HepG2 (cell line): ENCODE measurements at regions not wholly inside any gene's neighbourhood (a gene's known extent, or its start where the extent isn't known, plus 50 kb on each side); places are given as distances from the start of the nearest gene placed in this dataset.
A peak's percentile ranks its signal among the peaks of the same experiment; 100 is the strongest.

Source experiments
- ATAC-seq: fragments of 200-7000 bp; cut with Tn5 transposase; 3 replicates; pipeline ENCODE4 v1.9.1; 2020; ENCODE audit warnings: mild to moderate bottlenecking, moderate library complexity
- BruUV-seq: library from RNA; stranded (reverse); fragments of 400-500 nt; replicated peaks from 2 replicates; lab custom pipeline; 2021; lab: Mats Ljungman, UMichigan
- CTCF ChIA-PET: fragments of 300-600 bp; formaldehyde crosslinking; extraction: SDS; loops from one replicate; lab custom pipeline; 2021; ENCODE audit warnings: low total read pairs, inconsistent platforms, low intra/inter-chr PET ratio; lab: Yijun Ruan, JAX
- POLR2A ChIA-PET: fragments of 350-600 bp; sonication (Branson Sonifier 250); formaldehyde crosslinking; loops from one replicate; lab custom pipeline; 2020; ENCODE audit warnings: antibody characterized with exemption, inconsistent platforms; lab: Yijun Ruan, JAX
- DNase-seq: peaks from one replicate; pipeline ENCODE4 v3.0.0-alpha.2; 2015; ENCODE audit warnings: low spot score
- FAIRE-seq: peaks from 3 replicates; lab custom pipeline; 2011; peaks lifted over from hg19 to GRCh38; lab: Jason Lieb, UNC
- H2AFZ ChIP-seq: one replicate; pipeline ENCODE4 v1.6.1; 2011; ENCODE audit warnings: low read length, inconsistent platforms
- H3K27ac ChIP-seq: fragments of 300-600 bp; 3 replicates; pipeline ENCODE4 v1.8.0; 2011; ENCODE audit warnings: mixed run types, mild to moderate bottlenecking, mixed read lengths, low read length, inconsistent platforms; ENCODE audit not compliant: insufficient read depth; ENCODE audit errors: extremely low read length
- H3K27me3 ChIP-seq, 2 experiments: fragments of 200-600 bp in 1 of 2; 2 replicates in 1 of 2; 3 replicates in 1 of 2; pipeline versions ENCODE4 v1.6.0 to v1.8.0; 2011; ENCODE audit warnings: low read length in 2 of 2, mild to moderate bottlenecking in 2 of 2, moderate library complexity in 2 of 2, inconsistent platforms in 1 of 2; ENCODE audit not compliant: insufficient read depth in 2 of 2, control insufficient read depth in 1 of 2
- H3K36me3 ChIP-seq, 2 experiments: fragments of 200-600 bp in 1 of 2; replicated peaks in 1 of 2; 2 replicates in 1 of 2; 3 replicates in 1 of 2; pipeline versions ENCODE4 v1.5.1 to v1.8.0; 2011; ENCODE audit warnings: low read length in 2 of 2, inconsistent platforms in 1 of 2; ENCODE audit not compliant: insufficient read depth in 2 of 2, control insufficient read depth in 1 of 2
- H3K4me1 ChIP-seq: 2 replicates; pipeline ENCODE4 v1.5.1; 2012; ENCODE audit warnings: low read length, inconsistent platforms; ENCODE audit not compliant: insufficient read depth
- H3K4me2 ChIP-seq: 2 replicates; pipeline ENCODE4 v1.6.0; 2011; ENCODE audit warnings: low read depth, low read length, inconsistent platforms
- H3K4me3 ChIP-seq, 3 experiments: fragments of 200-600 bp in 1 of 3; sonication (generic), shearing (Covaris generic) in 1 of 3; replicated peaks in 1 of 3; 2 replicates each; pipeline ENCODE4 v1.5.1; 2011 to 2016; ENCODE audit warnings: low read length in 3 of 3, inconsistent platforms in 2 of 3, low read depth in 2 of 3, mild to moderate bottlenecking in 2 of 3, control low read depth in 1 of 3, mixed read lengths in 1 of 3; ENCODE audit not compliant: insufficient read depth in 1 of 3
- H3K79me2 ChIP-seq: one replicate; pipeline ENCODE4 v1.6.1; 2011; ENCODE audit warnings: low read length, inconsistent platforms; ENCODE audit not compliant: insufficient read depth
- H3K9ac ChIP-seq: 2 replicates; pipeline ENCODE4 v1.6.0; 2011; ENCODE audit warnings: mild to moderate bottlenecking, low read depth, low read length, inconsistent platforms; ENCODE audit not compliant: insufficient read depth
- H3K9me3 ChIP-seq: 2 replicates; pipeline ENCODE4 v1.5.1; 2012; ENCODE audit warnings: mild to moderate bottlenecking, low read length
- H4K20me1 ChIP-seq: 2 replicates; pipeline ENCODE4 v1.6.0; 2011; ENCODE audit warnings: inconsistent platforms, mild to moderate bottlenecking, low read length, moderate library complexity; ENCODE audit not compliant: insufficient read depth
- DDIT3 ChIP-seq: sonication (generic); formaldehyde crosslinking; IDR thresholded peaks from 2 replicates; pipeline ENCODE4 v1.4.0; 2020; ENCODE audit warnings: mild to moderate bottlenecking, missing genetic modification reagents
- DMAP1 ChIP-seq: IDR thresholded peaks from 2 replicates; pipeline ENCODE4 v1.6.1; 2016
- MAFF ChIP-seq: IDR thresholded peaks from 2 replicates; pipeline ENCODE4 v1.6.1; 2011; ENCODE audit warnings: low read depth, low read length, improper control_type of control experiment
- MAFK ChIP-seq, 2 experiments: IDR thresholded peaks in 1 of 2; conservative IDR thresholded peaks in 1 of 2; 2 replicates each; pipeline ENCODE4 v1.6.1; 2011; ENCODE audit warnings: improper control_type of control experiment in 2 of 2, low read length in 2 of 2
- NFRKB ChIP-seq: fragments of 450-650 bp; IDR thresholded peaks from 2 replicates; pipeline ENCODE4 v1.6.1; 2017
- SP1 ChIP-seq, 2 experiments: fragments of 450-650 bp in 1 of 2; sonication (generic) in 1 of 2; formaldehyde crosslinking in 1 of 2; IDR thresholded peaks; 2 replicates each; pipeline versions ENCODE4 v1.4.0 to v1.6.1; 2016 to 2020; ENCODE audit warnings: missing genetic modification reagents in 1 of 2
- YEATS4 ChIP-seq: sonication (generic); formaldehyde crosslinking; IDR thresholded peaks from 2 replicates; pipeline ENCODE4 v1.4.0; 2020; ENCODE audit warnings: missing genetic modification reagents, borderline replicate concordance
- ZNF180 ChIP-seq: sonication (generic); formaldehyde crosslinking; IDR thresholded peaks from 2 replicates; pipeline ENCODE4 v1.4.0; 2020; ENCODE audit warnings: low read depth, missing genetic modification reagents, borderline replicate concordance
- ZNF496 ChIP-seq: sonication (generic); formaldehyde crosslinking; IDR thresholded peaks from 2 replicates; pipeline ENCODE4 v1.8.1; 2023; ENCODE audit warnings: mild to moderate bottlenecking, moderate library complexity, missing genetic modification reagents; ENCODE audit not compliant: insufficient replicate concordance
- ZNF580 ChIP-seq: IDR thresholded peaks from 2 replicates; pipeline ENCODE4 v1.6.1; 2016; ENCODE audit warnings: low read depth, borderline replicate concordance
- WGBS: methylation state at CpG from one replicate; pipeline ENCODE4 v1.1.6; 2017; ENCODE audit warnings: low lambda C conversion rate; 5-methylcytosine and 5-hydroxymethylcytosine counted together
- in situ Hi-C: cut with HindIII; loops from 2 replicates; pipeline ENCODE4 v1.10.0; 2017; ENCODE audit warnings: low pct_unique_long_range_greater_than_20kb; ENCODE audit not compliant: extremely low pct_ligation_motif_present
- intact Hi-C: fragments of 100-400 bp; cut with micrococcal nuclease; formaldehyde crosslinking; loops from one replicate; pipeline ENCODE4 v1.10.0; 2022; ENCODE audit not compliant: unreplicated experiment
- TF ChIP-seq, protein P1 (sequence below): sonication (generic); formaldehyde crosslinking; IDR thresholded peaks from 2 replicates; pipeline ENCODE4 v1.4.0; 2020; ENCODE audit warnings: missing genetic modification reagents
- TF ChIP-seq, protein P2 (sequence below): sonication (generic); formaldehyde crosslinking; IDR thresholded peaks from 2 replicates; pipeline ENCODE4 v1.9.0; 2021; ENCODE audit warnings: missing genetic modification reagents, mild to moderate bottlenecking, borderline replicate concordance

GRCh38 chr5:27875148-27875547, 836.8 kb upstream of the CDH9 start (continued):
- TF ChIP-seq YEATS4 (CRISPR knock-in tag) (no peak), ZNF180 (CRISPR knock-in tag) (no peak), SP1 (IDR thresholded peaks at IDR 0.05) (no peak), SP1 (CRISPR knock-in tag; IDR thresholded peaks at IDR 0.05) (no peak), ZNF580 (CRISPR knock-in tag) (no peak)

GRCh38 chr5:27868292-27868691, 829.9 kb upstream of the CDH9 start:
- H3K9ac ChIP-seq, result no peak overlapping the region
- BruUV-seq, result no TSS peak
- H3K4me3 ChIP-seq, result no peak overlapping the region
- intact Hi-C loops (no loop called here), in situ Hi-C loops (no loop called here)
- no peaks in the 10 kb centered on the region for H3K4me1 ChIP-seq
- FAIRE-seq, result no peak
- no peaks in the 10 kb centered on the region for H3K79me2 ChIP-seq
- H3K36me3 ChIP-seq, result no peaks in the 10 kb centered on the region
- H3K9me3 ChIP-seq, result peaks cover 5% of the 10 kb centered on the region; the same call in 1 of the 2 replicates
- H3K27me3 ChIP-seq, result no peaks in the 10 kb centered on the region
- H3K4me2 ChIP-seq, result no peak overlapping the region
- H2AFZ ChIP-seq, result no peak overlapping the region
- H4K20me1 ChIP-seq, result no peaks in the 10 kb centered on the region
- no peak overlapping the region for H3K27ac ChIP-seq
- POLR2A ChIA-PET, result no interaction called here
- TF ChIP-seq ZNF496 (CRISPR knock-in tag) (no peak), MAFK (conservative IDR thresholded peaks at IDR 0.05 in 1 of 2, IDR thresholded peaks at IDR 0.05 in 1 of 2; ENCODE audit: low read length in 2 of 2) (peak; percentile 61 to 69), DDIT3 (CRISPR knock-in tag) (no peak), MAFF (0 out of 2 replicates have a peak, but pooled peaks have one; percentile 26), DMAP1 (CRISPR knock-in tag) (no peak), NFRKB (no peak)
- TF ChIP-seq, protein P1, sequence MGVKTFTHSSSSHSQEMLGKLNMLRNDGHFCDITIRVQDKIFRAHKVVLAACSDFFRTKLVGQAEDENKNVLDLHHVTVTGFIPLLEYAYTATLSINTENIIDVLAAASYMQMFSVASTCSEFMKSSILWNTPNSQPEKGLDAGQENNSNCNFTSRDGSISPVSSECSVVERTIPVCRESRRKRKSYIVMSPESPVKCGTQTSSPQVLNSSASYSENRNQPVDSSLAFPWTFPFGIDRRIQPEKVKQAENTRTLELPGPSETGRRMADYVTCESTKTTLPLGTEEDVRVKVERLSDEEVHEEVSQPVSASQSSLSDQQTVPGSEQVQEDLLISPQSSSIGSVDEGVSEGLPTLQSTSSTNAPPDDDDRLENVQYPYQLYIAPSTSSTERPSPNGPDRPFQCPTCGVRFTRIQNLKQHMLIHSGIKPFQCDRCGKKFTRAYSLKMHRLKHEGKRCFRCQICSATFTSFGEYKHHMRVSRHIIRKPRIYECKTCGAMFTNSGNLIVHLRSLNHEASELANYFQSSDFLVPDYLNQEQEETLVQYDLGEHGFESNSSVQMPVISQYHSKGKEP, result no peak
- TF ChIP-seq, protein P2, sequence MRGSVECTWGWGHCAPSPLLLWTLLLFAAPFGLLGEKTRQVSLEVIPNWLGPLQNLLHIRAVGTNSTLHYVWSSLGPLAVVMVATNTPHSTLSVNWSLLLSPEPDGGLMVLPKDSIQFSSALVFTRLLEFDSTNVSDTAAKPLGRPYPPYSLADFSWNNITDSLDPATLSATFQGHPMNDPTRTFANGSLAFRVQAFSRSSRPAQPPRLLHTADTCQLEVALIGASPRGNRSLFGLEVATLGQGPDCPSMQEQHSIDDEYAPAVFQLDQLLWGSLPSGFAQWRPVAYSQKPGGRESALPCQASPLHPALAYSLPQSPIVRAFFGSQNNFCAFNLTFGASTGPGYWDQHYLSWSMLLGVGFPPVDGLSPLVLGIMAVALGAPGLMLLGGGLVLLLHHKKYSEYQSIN (CRISPR knock-in tag), result no peak
- TF ChIP-seq, all 625 proteins: peak for 2
- DNase-seq, result no peak
- CTCF ChIA-PET, result no interaction called here
- ATAC-seq, result no peak
- 23% methylated on average over 2 of the region's 2 CpGs for WGBS
